Islet of Langerhans (tissue), 1 donor: ENCODE measurements at regions not wholly inside any gene's neighbourhood (a gene's known extent, or its start where the extent isn't known, plus 50 kb on each side); places are given as distances from the start of the nearest gene placed in this dataset.

Source experiments
- FAIRE-seq: peaks from one replicate; lab custom pipeline; 2011; peaks lifted over from hg19 to GRCh38; lab: Jason Lieb, UNC

GRCh38 chr15:72919936-72920465 is 132.3 kb upstream of the NEO1 start:
- FAIRE-seq, result no peak

GRCh38 chr15:72916897-72917296 is 133.3 kb upstream of the ADPGK start:
- FAIRE-seq, result no peak

GRCh38 chr15:72916378-72916777 is 132.8 kb upstream of the ADPGK start:
- FAIRE-seq, result no peak

GRCh38 chr15:72915843-72916242 is 132.3 kb upstream of the ADPGK start:
- FAIRE-seq, result no peak

GRCh38 chr15:72912996-72913395 is 129.4 kb upstream of the ADPGK start:
- no peak for FAIRE-seq

- FAIRE-seq, result no peak
These were observed 128.6 kb upstream of the ADPGK start for GRCh38 chr15:72912121-72912520.

GRCh38 chr15:72911626-72912025 is 128.1 kb upstream of the ADPGK start:
- FAIRE-seq, result no peak

- no peak for FAIRE-seq
These were observed 125.2 kb upstream of the ADPGK start for GRCh38 chr15:72908713-72909112.

GRCh38 chr15:72907733-72908132 is 124.2 kb upstream of the ADPGK start:
- no peak for FAIRE-seq

GRCh38 chr15:72902919-72903260 is 119.3 kb upstream of the ADPGK start:
- FAIRE-seq, result no peak

GRCh38 chr15:72902245-72902918 is 118.8 kb upstream of the ADPGK start:
- no peak for FAIRE-seq

- FAIRE-seq, result no peak
These were observed 109.4 kb upstream of the ADPGK start for GRCh38 chr15:72892986-72893385.

- FAIRE-seq, result no peak
These were observed 106.5 kb upstream of the ADPGK start for GRCh38 chr15:72890043-72890442.

- FAIRE-seq, result no peak
These were observed 106.0 kb upstream of the ADPGK start for GRCh38 chr15:72889545-72889944.

- FAIRE-seq, result no peak
These were observed 105.3 kb upstream of the ADPGK start for GRCh38 chr15:72888811-72889210.

- no peak for FAIRE-seq
These were observed 104.7 kb upstream of the ADPGK start for GRCh38 chr15:72888211-72888610.

- FAIRE-seq, result no peak
These were observed 103.8 kb upstream of the ADPGK start for GRCh38 chr15:72887376-72887775.

- no peak for FAIRE-seq
These were observed 100.8 kb upstream of the ADPGK start for GRCh38 chr15:72884311-72884710.

- FAIRE-seq, result no peak
These were observed 90.0 kb upstream of the ADPGK start for GRCh38 chr15:72873379-72874233.

- no peak for FAIRE-seq
These were observed 88.7 kb upstream of the ADPGK start for GRCh38 chr15:72872066-72872845.

- no peak for FAIRE-seq
These were observed 83.5 kb upstream of the ADPGK start for GRCh38 chr15:72866866-72867616.

GRCh38 chr15:72866182-72866581 is 82.6 kb upstream of the ADPGK start:
- FAIRE-seq, result no peak
